CD14-positive monocyte (primary cell): ENCODE measurements at regions not wholly inside any gene's neighbourhood (a gene's known extent, or its start where the extent isn't known, plus 50 kb on each side); places are given as distances from the start of the nearest gene placed in this dataset.

ENCODE experiments used
- DNase-seq, 3 donors: peaks; one replicate each; pipeline ENCODE4 v3.0.0-alpha.2; 2011 to 2022
- H2AFZ ChIP-seq: 2 replicates; pipeline ENCODE4 v1.6.0; 2012; ENCODE audit warnings: mild to moderate bottlenecking, low read depth, low read length, inconsistent platforms; ENCODE audit not compliant: insufficient read depth, poor library complexity, severe bottlenecking
- H3K27ac ChIP-seq, 2 donors: 1 replicate in 1 of 2; 2 replicates in 1 of 2; pipeline ENCODE4 v1.5.1; 2012 to 2013; ENCODE audit warnings: low read length in 2 of 2, control low read depth in 1 of 2, inconsistent platforms in 1 of 2, low read depth in 1 of 2, mild to moderate bottlenecking in 1 of 2
- H3K27me3 ChIP-seq, 2 donors: one replicate each; pipeline versions ENCODE4 v1.6.0 to v1.6.1; 2011 to 2013; ENCODE audit warnings: low read length in 2 of 2; ENCODE audit not compliant: control insufficient read depth in 2 of 2, insufficient read depth in 2 of 2
- H3K36me3 ChIP-seq, 2 donors: replicated peaks in 1 of 2; 1 replicate in 1 of 2; 2 replicates in 1 of 2; pipeline versions ENCODE4 v1.5.1 to v1.6.1; 2012 to 2013; ENCODE audit warnings: low read length in 2 of 2, control low read depth in 1 of 2, inconsistent platforms in 1 of 2, mild to moderate bottlenecking in 1 of 2; ENCODE audit not compliant: insufficient read depth in 2 of 2, control insufficient read depth in 1 of 2
- H3K4me1 ChIP-seq, 2 donors: 1 replicate in 1 of 2; 2 replicates in 1 of 2; pipeline versions ENCODE4 v1.5.1 to v1.6.1; 2012 to 2013; ENCODE audit warnings: low read length in 2 of 2, control low read depth in 1 of 2, inconsistent platforms in 1 of 2, mild to moderate bottlenecking in 1 of 2, moderate library complexity in 1 of 2; ENCODE audit not compliant: insufficient read depth in 2 of 2, control insufficient read depth in 1 of 2
- H3K4me2 ChIP-seq: replicated peaks from 2 replicates; pipeline ENCODE3; 2012; ENCODE audit warnings: low read length, moderate library complexity, mild to moderate bottlenecking; ENCODE audit not compliant: poor library complexity, severe bottlenecking; ENCODE audit errors: extremely low read depth
- H3K4me3 ChIP-seq, 3 experiments: fragments of 200-600 bp in 1 of 3; sonication (generic) in 1 of 3; replicated peaks in 1 of 3; 1 replicate in 2 of 3; 2 replicates in 1 of 3; pipeline ENCODE4 v1.5.1; 2011 to 2013; ENCODE audit warnings: low read length in 3 of 3, mild to moderate bottlenecking in 3 of 3, control low read depth in 2 of 3, low read depth in 2 of 3, inconsistent platforms in 1 of 3, moderate library complexity in 1 of 3
- H3K79me2 ChIP-seq: 2 replicates; pipeline ENCODE4 v1.6.0; 2012; ENCODE audit warnings: mild to moderate bottlenecking, control low read depth, inconsistent platforms, low read length, moderate library complexity; ENCODE audit not compliant: insufficient read depth
- H3K9ac ChIP-seq: 2 replicates; pipeline ENCODE4 v1.6.0; 2017; ENCODE audit warnings: low read length, mild to moderate bottlenecking; ENCODE audit not compliant: insufficient read depth, poor library complexity, severe bottlenecking
- H3K9me3 ChIP-seq, 2 donors: replicated peaks in 1 of 2; 1 replicate in 1 of 2; 2 replicates in 1 of 2; pipeline versions ENCODE4 v1.5.1 to v1.6.1; 2012 to 2013; ENCODE audit warnings: low read length in 2 of 2, control low read depth in 1 of 2; ENCODE audit not compliant: control insufficient read depth in 1 of 2, insufficient read depth in 1 of 2
- H4K20me1 ChIP-seq: 2 replicates; pipeline ENCODE4 v1.6.0; 2012; ENCODE audit warnings: mild to moderate bottlenecking, low read length, control low read depth, moderate library complexity; ENCODE audit not compliant: insufficient read depth
- H3K27ac Mint-ChIP-seq, 7 donors: one replicate each; pipeline ENCODE4 v1.8.0; 2020; ENCODE audit warnings: mild to moderate bottlenecking in 7 of 7, mixed read lengths in 7 of 7, moderate library complexity in 6 of 7, inconsistent platforms in 2 of 7
- H3K27me3 Mint-ChIP-seq, 3 donors: one replicate each; pipeline ENCODE4 v1.8.0; 2021 to 2022; ENCODE audit warnings: low read depth in 3 of 3, mild to moderate bottlenecking in 3 of 3, mixed read lengths in 3 of 3, moderate library complexity in 3 of 3, inconsistent platforms in 1 of 3
- H3K36me3 Mint-ChIP-seq, 2 donors: one replicate each; pipeline ENCODE4 v1.8.0; 2020; ENCODE audit warnings: mixed read lengths in 2 of 2, inconsistent platforms in 1 of 2, mild to moderate bottlenecking in 1 of 2
- H3K4me1 Mint-ChIP-seq: one replicate; pipeline ENCODE4 v1.8.0; 2020; ENCODE audit warnings: mild to moderate bottlenecking, mixed read lengths
- H3K4me3 Mint-ChIP-seq, 2 donors: one replicate each; pipeline ENCODE4 v1.8.0; 2020; ENCODE audit warnings: mild to moderate bottlenecking in 2 of 2, mixed read lengths in 2 of 2, moderate library complexity in 1 of 2
- H3K9me3 Mint-ChIP-seq, 7 donors: one replicate each; pipeline ENCODE4 v1.8.0; 2020 to 2022; ENCODE audit warnings: mixed read lengths in 7 of 7, mild to moderate bottlenecking in 6 of 7, moderate library complexity in 6 of 7, inconsistent platforms in 2 of 7
- CTCF ChIP-seq: fragments of 200-600 bp; IDR thresholded peaks from one replicate; pipeline ENCODE4 v1.8.0; 2022; ENCODE audit warnings: antibody characterized with exemption, mild to moderate bottlenecking
- WGBS: methylation state at CpG from one replicate; pipeline ENCODE4 v1.1.5; 2013; ENCODE audit warnings: missing lambda C conversion rate; ENCODE audit not compliant: insufficient coverage; 5-methylcytosine and 5-hydroxymethylcytosine counted together
- intact Hi-C, 2 donors: fragments of 100-400 bp; cut with micrococcal nuclease; formaldehyde crosslinking; loops; one replicate each; pipeline versions ENCODE4 v1.15.0 to v1.15.1; 2023

- H3K4me3 Mint-ChIP-seq = no peak overlapping the region
- no peak for DNase-seq
- no peaks in the 10 kb centered on the region for H3K4me1 ChIP-seq
- no peaks in the 10 kb centered on the region for H4K20me1 ChIP-seq
- no peaks in the 10 kb centered on the region for H3K36me3 ChIP-seq
- no peak overlapping the region for H3K4me3 ChIP-seq
- H3K9me3 Mint-ChIP-seq = peaks cover 0 to 7% (median 0%) of the 10 kb centered on the region in 7 donors
- TF ChIP-seq CTCF = no peak
- no peaks in the 10 kb centered on the region for H3K79me2 ChIP-seq
- intact Hi-C loops = no loop called here
- H3K4me2 ChIP-seq = no peak overlapping the region
- H2AFZ ChIP-seq = no peak overlapping the region
- WGBS = 92% methylated on average over 5 of the region's 5 CpGs
- H3K9ac ChIP-seq = no peak overlapping the region
- H3K36me3 Mint-ChIP-seq = no peaks in the 10 kb centered on the region
- H3K27me3 ChIP-seq = no peaks in the 10 kb centered on the region
- peaks cover 0 to 6% (median 1%) of the 10 kb centered on the region in 3 donors for H3K27me3 Mint-ChIP-seq
- no peak overlapping the region for H3K27ac ChIP-seq
- peaks cover 1% of the 10 kb centered on the region for H3K4me1 Mint-ChIP-seq
- H3K27ac Mint-ChIP-seq = no peak overlapping the region
- H3K9me3 ChIP-seq = no peaks in the 10 kb centered on the region
Observed at GRCh38 chr12:125688881-125689280, 623.6 kb downstream of the AACS start.

DNA sequence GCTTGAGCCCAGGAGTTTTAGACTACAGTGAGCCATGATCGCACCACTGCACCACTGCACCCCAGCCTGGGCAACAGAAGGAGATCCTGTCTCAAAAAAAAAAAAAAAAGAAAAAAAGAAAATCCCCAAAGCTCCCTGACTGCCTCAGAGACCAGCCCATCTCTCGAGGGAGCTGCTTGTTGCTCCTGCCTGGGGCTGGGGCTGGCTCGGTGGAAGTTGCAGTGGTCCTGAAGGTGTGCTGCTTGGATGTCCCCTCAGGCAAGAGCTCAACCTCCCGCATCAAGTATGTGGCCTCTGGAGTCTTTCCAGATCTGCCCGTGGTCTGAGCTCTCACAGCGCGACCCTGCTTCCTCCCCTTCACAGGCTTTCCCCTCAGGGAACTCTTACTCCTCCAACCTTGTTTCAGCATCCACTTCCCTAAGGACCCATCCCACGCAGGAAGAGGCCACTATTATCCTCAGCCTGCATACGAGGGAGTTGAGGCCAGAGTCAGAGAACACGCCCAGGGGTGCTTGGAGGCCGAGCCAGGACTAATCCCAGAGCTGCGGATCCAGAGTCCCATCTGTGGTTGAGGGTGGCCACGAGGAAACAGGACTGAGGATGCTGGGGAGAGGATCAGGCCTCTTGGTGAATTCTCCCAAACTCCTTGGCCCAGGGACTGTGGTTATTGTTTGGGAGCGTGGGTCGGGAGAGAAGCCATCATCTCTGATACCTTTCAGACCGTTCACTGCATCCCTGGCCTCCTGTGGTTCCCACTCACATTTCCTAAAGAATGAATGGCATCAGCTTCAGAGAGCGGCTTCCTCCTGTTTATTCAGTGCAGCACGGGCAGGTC is 624.6 kb downstream of the AACS start:
- Histone ChIP-seq H3K4me3 (no peak overlapping the region), H3K9ac (no peak overlapping the region), H3K27me3 (no peaks in the 10 kb centered on the region), H3K4me2 (no peak overlapping the region), H2AFZ (no peak overlapping the region), H3K36me3 (no peaks in the 10 kb centered on the region), H3K4me1 (no peaks in the 10 kb centered on the region), H3K27ac (no peak overlapping the region), H3K9me3 (peaks cover 0 to 3% of the 10 kb centered on the region in 2 donors), H4K20me1 (no peaks in the 10 kb centered on the region), H3K79me2 (no peaks in the 10 kb centered on the region)
- no peak for DNase-seq
- peaks cover 1% of the 10 kb centered on the region for H3K4me1 Mint-ChIP-seq
- intact Hi-C loops = no loop called here
- peaks cover 0 to 5% (median 1%) of the 10 kb centered on the region in 3 donors for H3K27me3 Mint-ChIP-seq
- no peak overlapping the region for H3K27ac Mint-ChIP-seq
- peaks cover 0 to 10% (median 2%) of the 10 kb centered on the region in 7 donors for H3K9me3 Mint-ChIP-seq
- H3K36me3 Mint-ChIP-seq = no peaks in the 10 kb centered on the region
- WGBS = 75% methylated on average over 12 of the region's 18 CpGs
- no peak overlapping the region for H3K4me3 Mint-ChIP-seq
- TF ChIP-seq CTCF = no peak
